NCI-H82 treated with DMSO at 0.1 percent for 48 hours (cell line): ENCODE measurements at regions not wholly inside any gene's neighbourhood (a gene's known extent, or its start where the extent isn't known, plus 50 kb on each side); places are given as distances from the start of the nearest gene placed in this dataset.

Source experiments
- DNase-seq: peaks from one replicate; lab custom pipeline; 2025; ENCODE audit not compliant: unreplicated experiment; lab: John Stamatoyannopoulos, UW

DNA sequence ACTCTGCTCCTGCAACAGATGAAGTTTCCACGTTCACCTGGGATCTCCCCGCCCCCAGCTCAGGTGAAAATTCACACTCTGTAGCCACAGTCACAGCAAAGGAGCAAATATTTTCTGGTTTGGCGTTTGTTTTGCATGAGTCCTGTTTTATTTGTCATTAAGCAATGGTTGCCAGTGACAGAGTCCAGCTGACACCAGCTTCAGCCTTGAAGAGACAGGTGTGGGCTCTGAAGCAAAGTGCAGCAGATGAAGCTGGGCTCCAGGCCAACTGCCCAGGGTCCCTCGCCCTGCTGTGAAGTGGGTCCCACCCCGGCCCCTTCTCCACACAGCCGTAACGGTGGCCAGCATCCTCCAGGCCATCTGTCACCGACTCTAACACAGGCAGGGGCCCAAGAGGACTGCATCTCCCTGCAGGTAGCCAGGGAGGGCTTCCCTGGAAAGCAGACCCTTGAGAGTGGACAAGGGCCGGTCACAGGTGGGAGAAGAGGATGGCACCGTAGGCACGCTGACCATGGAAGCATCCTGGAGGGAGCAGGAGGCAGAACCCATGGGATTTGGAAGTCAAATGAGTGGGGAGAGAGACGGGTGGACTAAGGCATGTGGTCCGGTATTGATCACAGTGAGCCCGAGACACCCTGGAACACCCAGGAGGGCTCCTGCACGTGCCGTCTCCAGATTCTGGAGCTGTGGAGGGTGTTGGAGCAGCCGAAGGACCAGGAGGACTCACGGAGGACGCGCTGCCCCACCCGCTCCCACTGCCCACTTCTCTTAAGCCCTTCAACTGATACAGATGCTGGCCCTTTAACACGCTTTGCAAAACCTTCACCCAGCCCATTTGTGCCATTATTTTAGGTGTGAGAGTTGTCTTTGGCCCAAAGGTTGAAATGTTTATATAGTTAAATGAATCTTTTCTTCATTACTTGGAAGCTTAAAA, 294.5 kb downstream of the BRD1 start:
- DNase-seq, result no peak

DNA sequence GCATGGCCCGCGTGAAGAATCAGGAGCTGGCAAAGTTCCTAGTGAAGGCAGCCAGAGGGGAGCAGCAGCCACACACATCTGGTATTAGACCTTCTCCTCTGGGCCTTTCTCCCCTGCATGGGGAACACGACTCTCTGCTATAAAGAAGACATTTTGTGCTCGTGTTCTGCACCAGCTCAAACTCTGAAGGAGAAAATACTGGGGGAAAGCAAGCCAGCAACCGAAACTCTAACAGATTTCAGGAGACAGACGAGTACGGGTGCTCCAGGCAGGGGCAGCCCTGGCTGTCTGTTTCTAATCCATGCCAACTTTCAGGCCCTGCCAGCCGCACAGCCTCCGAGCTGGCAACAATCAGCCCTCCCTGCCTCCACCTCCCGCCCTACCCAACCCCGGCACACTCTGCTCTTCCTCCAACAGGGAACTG, 296.3 kb downstream of the BRD1 start:
- no peak for DNase-seq

DNA sequence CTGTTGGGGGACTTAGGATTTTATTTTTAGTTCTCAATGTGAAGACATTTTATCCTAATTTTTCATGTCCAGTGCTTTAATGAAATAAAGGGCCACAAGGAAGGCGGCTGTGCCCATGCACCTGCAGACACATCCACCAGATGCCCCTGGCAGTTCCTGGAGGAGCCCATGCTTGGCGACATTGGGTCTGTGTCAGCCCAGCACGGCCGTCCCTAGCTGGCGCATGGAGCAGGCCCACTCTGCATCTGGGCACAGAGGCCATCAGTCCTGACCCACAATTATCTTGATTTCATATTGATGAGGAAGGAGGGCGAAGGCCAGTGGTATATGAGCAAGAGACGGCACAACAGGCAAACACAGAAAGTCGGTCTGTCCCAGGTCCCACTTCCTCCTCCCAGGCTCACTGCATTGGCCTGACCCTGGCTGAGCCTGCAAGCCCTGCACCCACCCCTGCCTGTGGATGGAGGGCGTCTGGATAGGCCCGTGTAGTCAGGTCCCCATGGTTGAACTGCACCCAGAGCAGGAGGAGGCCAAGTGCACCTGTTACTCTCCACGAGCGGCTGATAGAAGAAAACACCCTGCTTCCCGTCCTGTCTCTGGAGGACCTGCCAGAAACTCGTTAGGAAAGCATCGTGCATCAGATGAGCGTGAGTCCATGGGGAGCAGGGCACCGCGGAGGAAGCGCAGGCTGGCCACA, 296.9 kb downstream of the BRD1 start:
- no peak for DNase-seq

DNA sequence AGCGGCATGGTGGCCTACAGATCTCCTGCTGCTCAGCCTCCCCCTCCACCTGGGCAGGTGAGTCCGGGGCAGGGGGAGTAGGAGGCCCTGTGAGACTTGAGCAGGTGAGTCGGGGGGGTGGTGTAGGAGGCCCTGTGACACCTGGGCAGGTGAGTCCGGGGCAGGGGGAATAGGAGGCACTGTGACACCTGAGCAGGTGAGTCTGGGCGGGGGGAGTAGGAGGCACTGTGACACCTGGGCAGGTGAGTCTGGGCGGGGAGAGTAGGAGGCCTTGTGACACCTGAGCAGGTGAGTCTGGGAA, 299.3 kb downstream of the BRD1 start:
- DNase-seq, result no peak

DNA sequence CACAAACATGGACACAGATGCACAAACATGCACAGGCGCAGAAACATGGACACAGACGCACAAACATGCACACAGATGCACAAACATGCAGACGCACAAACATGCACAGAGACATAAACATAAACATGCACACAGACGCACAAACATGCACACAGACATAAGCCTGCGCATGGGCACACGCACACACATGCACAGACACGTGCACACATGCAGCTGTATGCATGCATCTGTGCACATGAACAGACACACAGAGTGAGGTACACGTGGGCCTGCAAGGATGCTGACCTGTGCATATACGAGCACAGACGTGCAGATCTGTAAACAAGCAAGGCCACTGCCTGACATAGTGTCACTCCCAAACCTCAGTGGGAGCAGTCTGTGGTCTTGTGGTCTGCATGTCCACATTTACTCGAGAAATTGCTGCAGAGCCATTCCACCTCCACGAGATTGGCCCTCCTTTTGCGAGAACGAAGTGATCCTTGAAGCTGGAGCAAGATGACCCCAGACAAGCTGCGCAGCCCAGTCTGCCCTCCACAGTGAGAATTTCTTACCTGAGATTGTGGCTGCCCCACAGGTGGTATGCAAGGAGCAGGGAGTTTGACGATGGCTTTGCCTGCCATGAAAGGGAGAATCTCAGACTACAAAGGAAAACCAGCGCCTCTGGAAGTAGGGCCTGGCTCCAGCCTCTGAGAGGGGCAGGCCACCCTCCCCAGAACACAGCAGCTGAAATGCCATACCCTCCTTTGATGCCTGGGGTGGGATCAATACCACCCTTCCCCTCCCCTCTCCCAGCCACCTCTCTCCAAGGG, 299.9 kb downstream of the BRD1 start:
- DNase-seq, result no peak

DNA sequence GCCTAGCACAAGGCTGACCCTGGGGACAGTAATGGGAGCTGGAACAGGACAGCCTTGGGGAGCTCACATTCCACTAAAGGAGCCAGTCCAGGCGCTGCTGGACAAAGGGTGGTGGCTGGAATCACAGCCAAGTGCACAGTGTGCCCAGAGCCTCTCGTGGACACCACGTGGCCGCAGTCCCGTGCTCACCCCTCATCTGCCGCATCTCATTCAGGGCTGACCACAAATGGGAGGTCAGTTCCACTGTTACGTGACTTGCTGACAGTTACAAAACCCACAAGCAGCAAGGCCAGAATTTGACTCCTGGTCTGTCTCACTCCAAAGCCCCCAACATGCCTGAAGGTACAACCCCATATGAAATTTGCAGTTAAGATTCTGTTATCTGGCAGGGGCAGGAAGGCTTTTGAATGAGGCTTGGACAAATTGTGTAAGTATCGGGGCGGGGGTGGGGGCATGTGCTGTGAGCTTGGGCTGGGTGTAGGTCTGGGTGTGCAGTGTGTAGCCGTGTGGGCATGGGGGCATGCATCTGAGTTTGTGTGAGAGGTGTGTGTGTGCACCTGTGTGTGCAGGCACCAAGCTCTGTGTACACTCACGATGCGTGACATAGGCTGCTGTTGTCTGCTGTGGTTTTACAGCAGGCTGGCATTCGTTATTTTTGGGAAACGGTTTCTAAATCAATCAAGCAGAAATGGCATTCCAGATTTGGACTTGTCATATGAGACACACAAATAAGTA, 301.7 kb downstream of the BRD1 start:
- DNase-seq, result no peak

DNA sequence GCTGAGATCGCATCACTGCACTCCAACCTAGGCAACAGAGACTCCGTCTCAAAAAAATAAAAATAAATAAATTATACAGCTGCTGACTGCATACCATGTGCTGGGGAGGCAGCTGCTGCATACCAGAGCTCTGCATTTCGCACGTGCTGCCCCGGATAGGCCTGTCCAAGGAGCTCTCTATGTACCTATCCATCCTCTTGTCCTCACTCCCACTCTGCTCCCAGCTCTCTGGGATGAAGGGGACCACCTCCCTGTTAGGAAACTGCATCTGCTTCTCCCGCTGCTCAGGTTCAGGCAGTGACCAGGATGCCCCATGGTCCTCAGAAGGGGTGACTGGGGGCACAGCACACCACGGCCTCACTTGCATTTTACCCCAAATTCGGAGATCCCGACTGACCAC, 302.3 kb downstream of the BRD1 start:
- DNase-seq, result no peak

DNA sequence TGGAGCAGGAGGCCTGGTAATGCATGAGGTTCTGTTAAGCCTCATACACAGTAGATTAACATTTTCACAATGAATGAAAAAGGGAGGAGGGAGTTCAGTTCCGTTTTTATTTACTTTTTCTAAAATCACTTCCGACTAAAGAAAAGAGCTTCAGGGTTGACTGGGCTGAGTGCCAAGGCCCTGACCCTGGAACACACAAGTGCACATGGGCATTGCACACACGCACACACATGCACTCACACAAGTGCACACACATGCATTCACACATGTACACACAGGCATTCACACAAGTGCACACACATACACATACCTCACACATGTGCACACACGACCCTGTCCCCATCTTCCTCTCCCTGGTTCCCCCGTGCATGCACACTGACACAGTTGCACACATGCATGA, 303.3 kb downstream of the BRD1 start:
- no peak for DNase-seq

DNA sequence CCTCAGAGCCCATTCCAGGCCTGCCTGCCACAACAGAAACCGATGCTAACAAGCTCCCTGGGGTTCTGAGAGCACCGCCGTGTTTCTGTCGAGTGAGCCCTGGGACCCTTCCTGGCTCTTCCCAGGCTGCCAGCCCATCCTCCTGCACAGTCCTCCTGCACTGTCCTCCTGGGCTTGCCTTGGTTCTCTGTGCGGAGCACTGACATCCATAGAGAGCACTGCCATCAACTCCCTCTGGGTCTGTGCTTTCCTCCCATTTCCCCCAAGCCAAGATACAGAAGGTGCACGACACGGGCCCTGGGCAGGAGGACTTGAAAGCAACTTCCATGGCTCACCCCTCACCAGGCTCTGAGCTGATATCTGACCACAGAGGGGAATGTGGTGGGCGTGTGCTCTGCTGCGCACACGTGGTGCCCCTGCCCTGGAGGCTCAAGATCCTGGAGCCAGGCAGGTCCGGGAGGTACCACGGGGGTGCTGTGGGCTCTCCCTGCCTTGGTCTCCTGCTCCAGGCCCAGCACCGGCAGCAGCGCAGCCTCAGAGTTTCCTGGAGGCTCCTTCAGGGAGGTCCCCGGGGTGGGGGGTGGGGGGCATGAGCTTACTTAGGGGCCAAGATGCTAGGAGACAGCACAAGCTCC, 304.2 kb downstream of the BRD1 start:
- DNase-seq, result no peak

DNA sequence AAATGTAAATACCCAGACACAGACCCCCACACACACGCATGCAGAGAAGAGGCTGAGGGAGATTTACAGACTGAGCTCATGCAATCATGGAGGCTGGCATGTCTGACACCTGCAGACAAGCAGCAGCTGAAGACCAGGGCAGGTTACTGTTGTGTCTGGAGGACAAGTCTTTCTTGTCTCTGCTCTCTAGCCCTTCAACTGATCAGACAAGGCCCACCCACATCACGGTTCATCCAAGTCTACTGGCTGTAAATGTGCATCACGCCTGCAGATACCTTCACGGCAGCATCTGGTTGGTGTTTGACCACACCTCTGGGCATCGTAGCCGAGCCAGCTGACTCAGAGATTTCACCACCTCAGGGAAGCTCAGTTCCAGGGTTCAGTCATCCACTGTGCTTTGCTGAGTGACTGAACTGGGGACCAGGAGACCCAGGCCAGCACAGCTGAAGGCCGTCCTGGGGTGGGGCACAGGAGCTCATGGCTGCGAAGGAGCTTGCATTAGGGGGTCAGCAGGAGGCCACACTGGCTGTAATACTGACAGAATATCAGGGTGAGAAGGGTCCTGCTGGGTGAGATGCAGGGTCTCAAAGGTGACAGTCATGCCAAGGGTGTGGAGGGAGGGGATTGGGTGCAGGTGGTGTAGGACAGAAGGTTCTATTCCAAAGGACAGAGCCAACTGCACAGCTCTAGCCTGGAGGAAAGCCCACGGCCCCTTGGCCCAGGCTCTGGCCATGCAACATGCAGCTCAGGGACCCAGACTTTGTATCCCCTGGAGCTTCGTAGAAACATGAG, 304.9 kb downstream of the BRD1 start:
- no peak for DNase-seq

DNA sequence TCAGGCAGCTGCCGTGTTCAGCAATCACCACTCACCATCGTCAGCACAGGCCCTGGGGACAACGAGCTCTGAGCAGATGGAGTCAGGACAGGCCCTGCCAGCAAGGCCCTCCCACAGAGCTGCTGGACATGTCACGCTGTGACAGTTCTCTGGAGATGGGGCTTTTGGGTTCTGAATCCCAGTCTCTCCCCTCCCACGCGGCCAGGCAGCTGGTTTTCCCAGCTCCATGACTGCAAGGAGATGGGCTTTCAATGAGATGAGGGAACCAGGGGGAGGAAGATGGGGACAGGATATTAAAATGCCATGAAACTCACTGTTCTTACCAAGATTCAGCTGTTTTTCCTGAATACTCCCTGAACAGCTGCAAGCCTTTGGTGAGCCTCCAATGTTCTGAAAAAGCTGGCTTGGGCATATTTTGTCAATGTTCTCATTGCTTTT, 305.9 kb downstream of the BRD1 start:
- no peak for DNase-seq

DNA sequence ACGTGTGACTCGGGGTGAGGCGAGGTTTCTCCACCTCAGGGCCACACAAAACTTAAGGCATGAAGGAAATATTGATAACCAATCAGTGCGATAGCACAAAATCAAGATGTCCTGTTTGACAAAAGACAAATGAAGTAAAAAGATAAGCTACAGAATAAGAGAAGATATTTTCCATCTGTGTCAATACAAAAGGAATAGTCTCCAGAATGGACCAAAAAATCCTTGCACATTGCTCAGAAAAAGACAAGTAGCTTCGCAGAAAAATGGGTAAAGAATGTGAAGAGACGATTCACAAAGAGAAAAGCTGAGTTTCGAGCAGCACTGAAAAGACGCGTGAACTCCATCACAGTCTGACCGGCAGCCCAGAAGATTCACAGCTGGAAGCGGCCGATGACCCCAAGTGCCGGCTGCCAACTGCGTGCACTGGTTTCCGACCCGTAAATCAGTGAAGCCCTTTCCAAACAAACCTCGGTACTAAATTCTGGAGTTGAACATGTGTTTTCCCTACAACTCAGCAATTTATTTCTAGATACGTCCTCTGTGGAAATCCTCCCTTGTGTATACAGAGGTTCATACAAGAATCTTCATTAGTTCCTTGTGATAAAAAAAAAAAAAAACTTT, 308.4 kb downstream of the BRD1 start:
- DNase-seq, result no peak

DNA sequence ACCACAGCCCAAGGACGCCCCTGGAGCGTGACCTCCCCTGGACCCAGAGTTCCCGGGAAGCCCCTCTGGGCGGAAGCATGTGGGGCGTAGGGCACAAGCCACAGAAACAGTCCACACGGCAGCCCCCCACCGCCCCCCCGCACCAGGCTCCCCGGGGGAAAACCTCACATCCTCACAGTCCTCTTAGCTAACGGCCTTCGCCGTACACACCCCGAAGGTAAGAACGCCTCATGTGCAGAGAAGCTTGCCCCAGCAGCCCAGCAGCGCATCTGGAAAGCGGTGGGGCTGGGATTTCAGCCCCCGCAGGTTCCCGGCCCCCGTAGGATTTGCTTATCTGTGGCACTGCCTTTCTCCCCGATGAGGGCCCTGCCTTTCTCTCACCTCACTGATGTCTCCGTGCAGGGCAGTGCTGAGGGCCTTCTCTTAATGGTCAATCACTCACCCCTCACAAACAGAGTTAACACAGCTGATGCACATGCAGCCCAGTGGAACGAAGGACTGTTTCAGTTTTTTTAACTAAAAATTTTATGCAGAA, 309.2 kb downstream of the BRD1 start:
- DNase-seq, result no peak

DNA sequence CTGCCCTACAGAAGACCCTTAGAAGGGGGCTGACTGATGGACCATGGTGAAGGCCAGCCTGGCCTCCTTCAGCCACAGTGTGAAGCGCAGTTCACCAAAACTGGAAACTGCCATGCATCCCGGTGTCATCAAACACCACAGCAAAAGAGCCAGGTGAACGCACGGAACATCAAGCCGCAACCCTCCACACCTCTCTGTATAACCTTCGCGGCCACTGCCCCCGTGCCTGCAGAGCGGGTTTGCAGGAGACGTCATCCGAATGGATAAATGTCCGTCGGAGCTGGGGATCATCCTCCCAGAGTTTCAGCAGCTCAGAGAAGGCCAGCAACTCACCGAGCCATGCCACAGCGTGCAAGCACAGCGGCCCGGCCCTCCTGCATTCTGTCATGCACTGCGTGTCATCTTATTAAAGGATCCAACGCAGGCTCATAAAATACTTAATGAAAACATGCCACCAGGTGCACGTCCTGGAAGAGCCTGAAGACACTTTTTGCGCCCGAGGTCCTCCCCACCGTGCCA, 309.9 kb downstream of the BRD1 start:
- DNase-seq, result no peak

DNA sequence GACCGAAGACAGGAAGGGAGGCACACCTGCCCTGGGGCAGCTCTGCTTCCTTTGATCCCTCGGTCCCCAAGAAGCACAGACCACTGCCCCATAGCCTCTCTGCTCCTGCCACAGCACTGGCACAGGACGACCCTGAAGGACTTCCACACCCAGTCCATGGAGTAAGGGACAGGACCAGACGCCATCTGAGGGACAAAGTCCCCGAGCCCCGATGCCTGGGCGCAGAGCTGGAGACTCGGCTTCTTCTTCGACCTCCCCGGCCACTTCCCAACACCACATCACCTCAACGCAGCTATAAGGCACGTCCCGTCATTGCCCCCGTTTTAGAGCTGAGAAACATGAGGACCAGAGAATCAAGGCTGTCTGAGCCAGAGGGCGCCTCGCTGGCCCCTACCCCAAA, 310.5 kb downstream of the BRD1 start:
- no peak for DNase-seq

DNA sequence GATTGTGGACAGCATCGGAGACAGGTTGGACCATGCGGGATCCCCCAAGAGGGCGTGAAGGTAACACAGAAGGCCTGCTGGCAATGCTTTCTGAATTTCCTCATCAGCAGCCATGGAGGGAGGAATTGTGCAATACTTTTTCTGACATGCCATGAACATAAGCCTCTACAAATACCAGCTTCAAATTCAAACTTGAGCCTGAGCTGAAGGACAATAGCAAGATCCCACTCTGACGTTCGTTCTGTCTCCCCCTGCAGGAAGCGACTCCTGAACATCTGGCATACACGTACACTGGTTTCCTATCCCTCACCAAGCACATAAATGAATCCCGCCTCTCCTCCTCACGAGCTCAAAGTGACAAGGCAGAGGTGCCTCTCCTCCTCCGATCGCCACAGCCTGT, 312.2 kb downstream of the BRD1 start:
- DNase-seq, result no peak

DNA sequence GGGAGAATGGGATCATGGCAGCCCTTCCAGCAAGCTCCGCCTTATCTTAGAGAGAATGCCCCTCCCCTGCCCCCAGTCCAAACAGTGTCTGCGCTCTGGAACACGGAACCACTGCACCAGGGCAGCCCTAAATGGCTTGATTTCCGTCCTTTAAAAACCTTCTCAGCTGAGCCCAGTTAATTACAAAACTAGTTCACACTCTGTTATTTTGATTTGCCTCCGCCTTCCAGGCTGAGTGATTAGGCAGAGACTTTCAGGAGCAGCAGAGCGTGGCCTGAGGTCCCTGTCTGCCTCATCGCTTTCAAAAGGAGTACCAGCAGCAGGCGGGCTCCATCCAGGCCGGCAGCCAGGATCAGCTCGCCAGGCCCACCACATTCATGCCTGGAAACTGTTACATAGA, 313.0 kb downstream of the BRD1 start:
- no peak for DNase-seq

DNA sequence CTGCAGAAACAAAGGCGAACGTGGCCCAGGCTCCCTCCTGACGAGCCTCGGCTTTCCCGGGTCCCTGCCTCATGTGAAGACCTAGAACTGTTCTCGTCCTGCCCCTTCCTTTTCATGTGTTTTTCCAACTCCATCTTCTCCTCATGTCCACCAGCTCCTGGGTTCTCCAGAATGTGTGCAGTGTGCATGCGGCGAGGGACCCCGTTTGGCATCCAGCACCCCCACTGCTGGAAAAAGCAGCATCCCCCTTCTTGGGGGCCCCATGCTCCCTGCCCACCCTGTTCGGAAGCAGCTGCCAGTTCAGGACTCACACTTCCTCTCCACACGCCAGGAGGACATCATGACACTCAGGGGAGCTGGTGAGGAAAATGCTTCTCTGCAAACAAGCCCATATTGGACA, 313.5 kb downstream of the BRD1 start:
- DNase-seq, result no peak

DNA sequence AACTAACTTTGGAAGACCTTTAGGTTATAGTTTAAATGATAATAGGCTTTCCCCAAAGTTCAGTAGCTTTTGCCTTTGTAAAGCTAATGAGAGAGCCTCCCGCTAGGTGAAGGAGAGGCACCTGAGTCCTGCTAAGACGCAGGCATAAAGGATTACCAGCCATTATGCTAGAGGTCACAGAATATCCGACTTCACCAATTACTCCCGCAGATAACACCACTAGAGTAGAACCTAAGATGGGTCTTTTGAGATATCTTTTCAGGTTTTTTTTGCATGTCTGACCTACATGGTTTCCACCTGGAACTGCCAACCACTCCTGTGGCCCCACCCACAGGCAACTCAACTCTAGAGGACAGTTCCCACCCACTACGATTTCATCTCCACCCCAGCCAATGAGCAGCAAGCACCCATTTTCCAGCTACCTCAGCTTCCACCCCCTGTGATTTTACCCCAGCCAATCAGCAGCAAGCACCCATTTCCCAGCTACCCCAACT, 314.3 kb downstream of the BRD1 start:
- DNase-seq, result no peak
